AG09319 (cell line): ENCODE measurements at regions not wholly inside any gene's neighbourhood (a gene's known extent, or its start where the extent isn't known, plus 50 kb on each side); places are given as distances from the start of the nearest gene placed in this dataset.

Experiments
- DNase-seq: peaks from one replicate; pipeline ENCODE4 v3.0.0-alpha.2; 2010; ENCODE audit warnings: low read depth; ENCODE audit errors: extremely low read depth
- CTCF ChIP-seq: IDR thresholded peaks from 2 replicates; pipeline ENCODE4 v1.5.1; 2011; ENCODE audit warnings: low read depth, mild to moderate bottlenecking, inconsistent platforms, low read length, moderate library complexity

- DNase-seq = no peak
- no peak for TF ChIP-seq CTCF
Observed at GRCh38 chr2:4246364-4247131, 543.2 kb downstream of the DCDC2C start.

- DNase-seq = no peak
- no peak for TF ChIP-seq CTCF
Observed at GRCh38 chr2:4247791-4248190, 544.4 kb downstream of the DCDC2C start.

GRCh38 chr2:4255491-4255890 is 552.1 kb downstream of the DCDC2C start:
- TF ChIP-seq CTCF = no peak
- DNase-seq = no peak

GRCh38 chr2:4256351-4256750 is 553.0 kb downstream of the DCDC2C start:
- DNase-seq = no peak
- no peak for TF ChIP-seq CTCF

GRCh38 chr2:4258563-4258962 is 555.2 kb downstream of the DCDC2C start:
- no peak for TF ChIP-seq CTCF
- DNase-seq = no peak

GRCh38 chr2:4265936-4266335 is 562.6 kb downstream of the DCDC2C start:
- no peak for DNase-seq
- TF ChIP-seq CTCF = no peak

- no peak for DNase-seq
Observed at GRCh38 chr2:4269885-4270284, 566.5 kb downstream of the DCDC2C start.

More at GRCh38 chr2:4269885-4270284, 566.5 kb downstream of the DCDC2C start:
- no peak for TF ChIP-seq CTCF
